HG03045 (cell line): ENCODE measurements at regions not wholly inside any gene's neighbourhood (a gene's known extent, or its start where the extent isn't known, plus 50 kb on each side); places are given as distances from the start of the nearest gene placed in this dataset.

Experiments
- ATAC-seq: cut with Tn5 transposase; IDR thresholded peaks from one replicate; pipeline ENCODE4 v1.9.1; 2021; ENCODE audit warnings: mild to moderate bottlenecking, moderate library complexity; ENCODE audit not compliant: unreplicated experiment

DNA sequence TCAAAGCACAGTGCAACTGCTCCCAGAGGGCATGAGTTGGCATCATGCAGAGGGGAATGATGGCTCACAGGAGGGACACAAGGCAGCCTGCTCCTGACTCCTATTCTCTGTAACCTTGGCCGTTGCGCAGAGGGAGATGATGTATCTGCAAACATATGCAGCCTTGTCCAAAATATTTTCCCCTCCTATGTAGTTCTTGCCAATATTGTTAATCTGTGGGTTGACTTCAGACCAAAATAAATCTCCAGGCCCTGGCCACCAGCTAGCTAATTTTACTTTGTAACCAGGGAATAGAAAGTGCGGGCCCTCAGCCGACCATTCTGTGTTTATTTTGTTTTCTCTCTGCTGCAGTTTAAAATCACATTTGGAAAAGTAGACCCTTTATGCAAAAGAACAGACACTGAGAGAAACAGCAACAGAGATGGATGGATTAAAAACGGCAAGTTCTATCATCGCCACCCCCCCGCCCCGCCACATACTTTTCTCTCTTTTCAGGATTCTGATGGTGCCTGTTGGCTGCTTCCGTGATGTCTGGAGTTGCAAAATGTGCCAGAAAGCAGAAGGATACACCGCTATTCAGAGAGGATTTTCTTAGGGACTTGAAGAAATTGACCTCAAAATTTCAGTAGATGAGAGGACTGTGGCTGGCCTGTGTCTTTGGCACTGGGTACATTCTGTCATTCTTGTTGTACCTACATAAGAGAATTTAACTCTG, 185.3 kb upstream of the BCOR start:
- ATAC-seq, result no peak

DNA sequence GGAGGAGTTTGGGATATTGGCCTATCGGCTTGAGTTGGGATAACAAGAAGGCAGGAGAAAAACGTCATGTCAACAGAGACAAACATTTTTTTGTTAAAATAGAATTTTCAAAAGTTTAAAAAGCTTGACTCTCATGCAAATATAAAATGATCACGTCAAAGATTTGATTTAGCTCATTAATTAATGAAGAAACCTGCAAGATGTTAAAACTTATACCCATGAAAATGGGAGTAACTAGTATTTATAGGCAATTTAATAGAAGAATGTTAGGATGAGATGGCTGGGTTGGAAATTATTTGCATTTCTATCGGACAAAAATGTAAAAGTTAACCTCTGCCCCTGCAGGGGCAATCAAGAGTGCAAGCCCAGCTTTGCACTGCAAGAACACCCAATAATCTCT, 184.6 kb upstream of the BCOR start:
- ATAC-seq, result no peak

DNA sequence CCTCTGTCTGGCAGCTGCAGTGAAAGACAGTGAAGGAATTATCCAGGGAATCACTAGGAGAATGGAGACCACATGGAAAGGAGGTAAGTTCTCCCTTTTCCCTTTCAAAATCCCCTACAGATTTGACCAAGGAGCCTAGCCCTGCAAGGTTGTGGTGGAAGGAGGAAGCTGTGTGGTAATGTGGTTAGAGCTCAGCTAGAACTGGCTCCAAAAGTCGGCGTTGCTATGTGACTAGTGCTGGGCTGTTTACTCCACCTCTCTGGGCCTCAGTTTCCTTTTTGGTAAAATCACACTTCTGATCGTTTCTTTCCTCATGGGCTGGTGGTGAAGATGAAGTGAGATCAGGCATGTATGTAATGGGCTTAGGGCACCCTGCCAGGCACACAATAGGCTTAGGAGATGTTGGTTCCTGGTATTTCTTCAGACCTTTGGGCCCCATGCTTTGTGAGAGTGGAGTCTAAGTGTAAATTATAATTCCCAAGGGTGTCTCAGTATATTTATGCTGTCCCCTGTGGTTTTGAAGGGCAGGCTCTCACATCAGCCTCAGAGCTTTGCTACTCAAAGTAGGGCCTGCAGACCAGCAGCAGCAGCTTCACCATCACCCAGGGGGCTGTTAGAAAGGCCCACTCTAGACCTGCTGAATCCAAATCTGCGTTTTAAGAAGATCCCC, 183.7 kb upstream of the BCOR start:
- no peak for ATAC-seq

DNA sequence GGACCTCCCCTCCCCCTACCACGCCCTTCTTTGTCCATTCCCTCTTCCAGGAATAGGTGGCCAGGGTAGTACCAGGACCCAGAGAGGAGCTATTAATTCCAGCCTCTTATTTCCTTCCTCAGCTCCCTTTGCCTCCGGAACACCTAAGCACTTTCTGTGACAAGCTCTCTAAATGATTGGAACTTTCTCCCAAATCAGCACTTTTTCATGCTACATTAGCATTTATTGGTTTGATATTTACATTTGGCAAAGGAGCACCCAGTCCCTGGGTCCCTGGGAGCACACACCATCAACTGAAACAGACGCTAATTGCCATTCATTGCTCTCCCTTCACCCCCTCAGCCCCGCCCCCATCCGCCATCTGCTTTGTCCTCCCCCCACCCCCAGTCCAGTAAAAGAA, 182.0 kb upstream of the BCOR start:
- ATAC-seq, result no peak

DNA sequence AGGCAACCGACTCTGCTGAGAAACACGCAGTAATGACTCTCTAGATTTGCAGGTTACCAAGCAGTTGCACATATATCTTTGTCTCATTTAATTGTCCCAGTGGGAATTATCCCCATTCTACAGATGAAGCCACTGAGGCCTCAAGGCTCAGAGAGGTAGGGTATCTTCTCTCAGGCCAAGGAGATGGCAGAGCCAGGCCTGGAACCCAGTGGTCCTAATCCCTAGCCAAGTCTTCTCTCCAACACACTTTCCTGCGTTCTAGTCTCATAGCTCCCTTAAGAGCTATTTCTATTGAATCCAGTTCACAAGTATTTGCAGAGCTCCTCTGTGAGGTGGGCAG, 181.3 kb upstream of the BCOR start:
- ATAC-seq, result no peak

DNA sequence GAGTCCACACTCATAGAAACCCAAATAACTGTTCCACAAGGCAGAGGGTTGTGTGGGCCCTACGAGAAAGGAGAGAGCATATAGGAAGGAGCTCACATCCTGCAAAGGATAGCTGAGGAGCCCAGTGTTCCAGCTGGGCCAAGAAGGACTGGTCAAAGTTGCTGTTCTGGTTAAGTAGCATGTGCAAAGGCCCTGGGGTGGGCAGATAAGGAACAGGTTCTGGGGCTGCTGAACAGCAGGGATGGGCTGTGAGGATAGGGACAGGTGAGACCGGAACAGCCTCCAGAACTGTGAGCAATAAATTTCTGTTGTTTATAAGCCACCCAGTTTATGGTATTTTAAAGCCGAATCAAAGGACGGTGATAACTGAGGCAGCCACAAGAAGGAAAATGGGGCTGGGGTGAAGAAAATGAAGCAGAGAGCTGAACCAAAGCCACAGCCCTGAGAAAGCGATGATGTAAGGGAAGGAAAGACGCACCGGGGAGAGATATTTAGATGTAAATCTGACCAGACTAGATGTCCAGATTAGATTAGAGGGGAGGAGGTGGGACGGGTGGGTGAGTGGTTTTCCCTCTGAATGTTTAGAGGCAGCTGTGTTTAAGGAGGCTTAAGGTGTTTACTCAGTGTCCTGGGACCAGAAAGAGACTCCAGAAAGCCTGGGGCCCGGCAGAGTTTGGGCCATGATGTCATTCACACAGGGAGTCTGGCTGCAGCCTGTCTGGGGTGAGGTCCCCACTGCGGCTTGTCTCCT, 180.8 kb upstream of the BCOR start:
- no peak for ATAC-seq

DNA sequence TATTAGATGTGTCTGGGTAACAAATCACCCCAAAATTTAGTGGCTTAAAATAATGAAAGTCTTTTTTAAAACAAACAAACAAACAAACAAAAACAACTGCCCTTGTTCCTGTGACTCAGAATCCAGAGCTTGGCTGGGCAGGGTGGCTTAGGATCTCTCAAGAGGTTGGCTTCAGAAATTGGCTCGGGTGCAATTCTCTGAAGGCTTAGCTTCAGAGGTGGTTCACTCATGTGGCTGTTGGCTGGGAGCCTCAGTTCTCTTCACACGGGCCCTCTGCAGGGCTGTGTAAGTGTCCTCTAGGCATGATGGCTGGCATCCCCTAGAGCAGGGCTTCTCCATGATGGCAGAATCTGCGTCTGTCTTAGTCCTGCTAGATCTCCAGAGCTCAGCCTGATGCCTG, 179.9 kb upstream of the BCOR start:
- no peak for ATAC-seq

DNA sequence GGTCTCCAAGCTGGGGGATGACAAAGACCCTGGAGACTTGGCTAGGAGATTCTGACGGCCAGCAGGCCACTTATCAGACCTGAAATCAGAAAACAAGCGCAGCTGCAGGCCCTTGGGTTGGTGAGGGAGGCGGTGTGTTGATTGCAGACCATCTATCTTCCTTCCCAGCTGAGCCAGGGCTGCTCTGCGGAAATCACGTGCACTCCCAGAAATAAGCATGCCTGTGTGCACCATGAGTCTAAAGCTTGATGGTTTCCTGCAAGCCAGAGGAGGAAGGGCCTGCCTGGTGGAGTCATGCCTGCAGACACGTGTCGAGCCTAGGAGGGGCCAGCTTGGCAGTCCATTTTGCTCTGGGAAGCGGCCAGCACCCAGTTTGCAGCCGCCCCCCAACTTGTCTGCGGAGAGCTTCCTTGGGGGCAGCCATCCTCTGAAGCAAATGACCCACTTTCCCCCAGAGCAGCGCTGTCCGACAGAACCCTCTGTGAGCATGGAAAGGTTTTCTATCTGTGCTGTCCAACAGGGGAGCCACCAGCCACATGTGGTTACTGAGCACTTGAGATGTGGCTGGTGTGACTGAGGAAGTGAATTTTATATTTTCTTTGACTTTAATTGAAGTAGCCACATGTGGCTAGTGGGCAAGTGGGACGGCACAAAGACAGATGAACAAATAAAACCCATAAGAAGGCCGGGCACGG, 175.7 kb upstream of the BCOR start:
- ATAC-seq, result no peak

DNA sequence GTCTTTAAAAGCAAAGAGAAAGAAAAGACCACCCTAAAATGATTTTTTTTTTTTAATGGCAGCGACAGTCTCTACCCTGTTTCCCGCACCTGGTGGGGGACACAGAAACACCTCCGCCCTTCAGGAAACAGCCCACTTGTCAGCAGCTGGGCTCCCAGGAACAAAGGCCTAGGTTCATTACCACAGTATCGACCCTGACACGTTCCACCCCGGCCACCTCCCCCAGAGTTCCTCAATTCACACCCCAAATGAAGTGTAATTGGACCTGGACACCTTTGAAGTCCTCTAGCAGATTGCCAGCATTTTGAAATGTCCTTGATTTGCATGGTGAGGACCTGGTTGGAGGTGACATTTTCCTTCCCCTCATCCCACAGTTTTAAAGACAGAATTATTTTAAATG, 175.0 kb upstream of the BCOR start:
- ATAC-seq, result no peak

DNA sequence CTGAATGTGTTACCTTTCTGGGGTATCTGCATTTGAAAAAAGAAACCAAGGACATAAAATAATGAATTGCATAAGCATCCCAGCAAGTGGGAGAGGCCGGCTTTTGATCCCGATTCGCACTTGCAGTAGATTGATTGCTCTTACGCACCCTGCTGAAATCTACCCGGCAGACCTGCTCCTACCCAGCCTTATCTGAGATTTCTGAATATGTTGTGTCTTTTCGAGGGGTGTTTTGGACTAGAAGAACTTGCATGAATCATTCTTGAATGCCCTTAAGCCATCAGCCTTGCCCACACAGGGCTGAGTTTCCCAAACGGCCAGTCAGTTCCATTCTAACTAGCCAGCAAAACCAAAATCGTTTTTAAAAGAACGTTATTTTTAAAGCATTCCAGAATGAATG, 174.4 kb upstream of the BCOR start:
- ATAC-seq, result no peak

DNA sequence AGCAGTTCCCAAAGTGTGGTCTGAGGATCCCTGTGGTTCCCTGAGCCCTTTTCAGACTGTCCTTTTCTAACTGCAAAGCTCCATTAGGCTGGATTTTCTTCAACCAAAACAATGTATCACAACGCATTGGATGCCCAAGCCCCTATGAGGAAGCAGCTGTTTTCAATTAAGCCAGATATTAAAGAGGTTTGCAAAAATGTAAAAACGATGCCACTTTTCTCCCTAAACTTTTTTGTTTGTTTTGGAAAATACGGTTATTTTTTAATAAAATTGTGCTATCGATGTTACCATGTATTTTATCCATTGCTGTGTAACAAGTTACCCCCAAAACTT, 170.4 kb upstream of the BCOR start:
- ATAC-seq, result no peak

DNA sequence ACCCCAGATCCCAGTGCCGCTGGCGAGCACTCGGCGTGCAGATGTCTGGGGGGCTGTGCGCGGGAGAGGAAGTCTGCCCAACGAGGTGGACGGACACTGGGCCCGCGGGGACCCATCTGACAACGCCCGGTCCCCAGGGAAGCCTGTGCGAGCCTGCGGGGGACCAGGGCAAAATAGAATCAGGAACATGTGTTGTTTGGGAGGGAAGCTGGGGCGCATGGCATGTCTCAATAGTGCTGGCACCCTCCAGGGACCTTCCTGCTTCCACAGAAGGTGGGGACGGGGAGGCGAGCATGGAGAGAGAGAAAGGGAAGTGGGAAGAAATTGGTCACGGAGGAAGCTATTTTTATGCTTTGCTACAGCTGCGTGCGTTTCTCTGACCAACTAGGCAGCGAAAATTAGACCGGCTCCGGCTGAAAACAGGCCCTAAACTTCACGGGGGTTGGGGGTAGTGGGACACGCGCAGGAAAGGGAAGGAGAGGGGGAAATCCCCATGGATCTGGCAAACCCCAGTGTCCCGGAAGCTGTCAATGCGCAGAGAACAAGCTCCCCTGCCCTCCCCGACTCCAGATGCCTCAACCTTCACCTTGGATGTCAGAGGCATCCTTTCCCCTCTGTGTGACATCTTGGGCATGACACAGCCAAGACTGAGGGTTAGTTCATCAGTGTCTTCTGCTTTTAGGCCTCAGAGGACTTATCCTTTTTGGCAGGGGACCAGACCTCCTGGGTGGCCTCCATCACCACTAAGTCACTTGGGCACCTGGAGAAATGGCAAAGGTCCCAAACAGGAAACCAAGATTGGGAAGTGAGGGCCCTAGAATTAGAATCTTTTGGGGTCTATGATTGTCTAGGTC, 169.8 kb upstream of the BCOR start:
- ATAC-seq, result no peak

DNA sequence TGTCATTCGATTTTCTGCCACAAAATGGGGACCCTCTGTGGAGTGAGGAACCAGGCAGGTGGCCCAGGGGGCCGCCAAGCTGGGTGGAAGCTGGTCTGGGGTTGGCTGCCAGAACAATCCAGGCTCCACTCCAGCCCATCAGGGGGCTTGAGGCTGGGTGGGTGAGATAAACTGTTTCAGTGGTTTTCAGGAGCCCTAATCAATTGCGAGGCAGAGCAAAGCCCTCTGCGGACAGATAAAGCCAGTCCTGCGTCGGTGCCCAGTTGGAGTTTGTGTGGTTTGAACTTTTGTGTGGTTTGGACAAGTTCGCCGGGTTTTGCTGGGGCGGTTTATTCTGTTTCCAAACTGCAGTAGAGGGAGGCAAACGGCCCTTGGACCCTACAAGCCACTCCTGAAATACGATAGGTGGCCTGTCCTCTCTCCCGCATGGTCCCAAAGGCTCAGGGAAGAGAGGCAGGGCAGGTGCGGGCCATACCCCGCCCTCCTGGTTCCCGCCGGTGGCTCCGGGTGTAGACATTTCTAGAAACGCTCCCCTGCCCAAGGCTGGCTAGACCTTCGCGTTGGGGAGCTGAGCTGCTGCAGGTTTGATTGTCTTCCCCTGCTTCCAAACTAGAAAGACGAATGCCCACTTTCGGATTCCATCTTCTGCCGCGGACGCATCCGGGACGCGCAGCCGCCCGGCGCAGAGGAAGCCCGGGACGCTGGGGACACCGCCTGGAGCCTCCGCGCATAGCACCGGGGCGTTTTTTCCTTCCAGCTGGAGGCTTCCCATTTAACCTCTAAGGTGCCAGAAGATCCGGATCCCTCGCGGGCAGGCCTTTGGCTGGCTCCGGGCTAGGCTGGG, 169.0 kb upstream of the BCOR start:
- ATAC-seq, result no peak

DNA sequence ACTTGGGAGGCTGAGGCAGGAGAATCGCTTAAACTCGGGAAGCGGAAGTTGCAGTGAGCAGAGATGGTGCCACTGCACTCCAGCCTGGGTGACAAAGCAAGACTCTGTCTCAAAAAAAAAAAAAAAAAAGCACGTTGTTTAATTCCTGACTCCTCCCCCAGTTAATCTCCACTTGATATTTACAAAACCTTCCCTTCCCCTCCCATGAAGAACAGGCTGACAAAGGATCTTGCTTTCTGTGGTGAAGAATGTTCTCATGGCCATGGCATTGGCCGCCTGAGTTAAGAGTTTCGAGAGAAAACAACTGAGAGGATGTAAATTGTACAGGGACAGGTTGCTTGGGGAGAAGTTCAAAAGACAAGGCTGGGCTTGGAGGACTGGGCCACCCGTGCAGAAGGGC, 168.2 kb upstream of the BCOR start:
- no peak for ATAC-seq

DNA sequence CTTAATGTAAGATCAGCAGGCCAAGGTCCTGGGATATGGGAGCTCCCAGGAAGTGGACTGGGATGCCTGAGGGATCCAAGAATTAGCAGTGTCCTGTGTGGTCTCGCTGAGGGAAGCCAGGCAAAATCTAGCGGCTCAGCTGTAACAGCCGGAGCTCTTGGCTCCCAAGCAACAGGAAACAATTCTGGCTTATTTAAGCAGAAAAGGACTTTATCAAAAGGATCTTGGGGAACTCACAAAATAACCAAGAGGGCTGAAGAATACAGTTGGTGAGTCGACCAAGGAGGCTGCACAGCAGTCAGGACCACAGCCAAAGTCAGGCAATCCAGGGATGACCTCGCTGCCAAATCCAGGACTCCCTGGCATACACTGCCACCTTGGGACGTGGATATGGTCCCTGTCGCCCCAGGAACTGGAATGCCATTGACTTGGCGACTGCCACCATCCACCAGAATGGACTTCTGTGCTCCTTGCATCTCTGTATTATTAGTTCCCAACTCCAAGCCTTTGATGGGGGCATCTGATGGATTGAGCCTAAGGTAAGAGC, 165.3 kb upstream of the BCOR start:
- no peak for ATAC-seq

DNA sequence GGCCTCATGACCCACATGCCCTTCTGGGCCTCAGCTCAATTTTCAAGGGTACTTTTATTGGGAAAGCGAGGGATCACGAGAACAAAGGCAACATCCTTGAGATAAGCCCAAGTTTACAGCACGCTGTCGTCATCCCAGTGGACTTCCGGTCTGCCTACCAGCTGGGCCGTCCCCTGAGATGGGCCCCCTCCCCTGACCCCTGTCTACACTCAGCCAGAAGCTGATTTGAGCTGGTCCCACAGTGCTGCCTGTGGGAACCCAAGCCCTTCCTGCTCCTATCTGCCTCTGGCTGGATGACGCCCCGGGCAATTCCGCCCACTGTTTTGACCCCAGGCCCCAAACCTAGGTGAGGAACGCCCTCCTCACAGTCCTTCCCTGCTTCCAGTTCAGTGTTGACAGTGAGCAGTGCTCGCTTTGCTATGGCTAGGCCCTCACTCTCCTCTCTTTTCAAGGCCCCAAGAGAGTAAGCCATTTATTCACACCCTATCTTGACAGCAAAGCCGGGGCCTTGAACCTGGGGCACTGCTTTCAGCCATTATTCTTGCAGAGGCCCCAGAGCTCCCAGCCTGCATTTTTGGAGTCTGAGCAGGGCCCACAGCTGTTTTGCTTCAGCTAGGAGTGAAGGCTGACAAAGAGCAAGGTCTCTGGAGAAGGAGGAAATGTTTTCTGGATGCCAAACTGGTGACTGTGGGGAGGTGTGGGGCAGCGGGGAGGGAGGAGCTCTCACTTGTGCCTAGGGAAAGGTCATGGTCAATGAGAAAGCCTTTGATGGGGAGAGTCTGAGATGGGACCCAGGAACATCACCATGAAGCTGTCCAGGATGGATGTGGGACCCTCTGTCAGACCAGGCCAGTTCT, 164.6 kb upstream of the BCOR start:
- ATAC-seq, result no peak

DNA sequence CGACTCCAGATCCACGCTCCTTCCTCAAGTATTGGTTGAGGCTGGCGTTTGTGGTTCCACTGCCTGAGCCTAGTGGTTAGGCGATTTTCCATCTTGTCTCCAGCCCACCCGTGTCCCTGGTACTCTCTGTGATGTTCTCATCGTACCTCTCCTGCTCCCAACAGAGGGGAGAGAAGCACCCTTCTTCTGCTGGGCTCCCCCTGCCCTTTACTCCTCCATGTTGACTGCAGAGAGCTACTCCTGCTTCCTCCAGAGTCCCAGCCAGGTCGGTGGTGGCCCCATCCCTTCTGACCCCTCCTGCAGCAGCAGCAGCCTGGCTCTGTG, 164.0 kb upstream of the BCOR start:
- ATAC-seq, result no peak

DNA sequence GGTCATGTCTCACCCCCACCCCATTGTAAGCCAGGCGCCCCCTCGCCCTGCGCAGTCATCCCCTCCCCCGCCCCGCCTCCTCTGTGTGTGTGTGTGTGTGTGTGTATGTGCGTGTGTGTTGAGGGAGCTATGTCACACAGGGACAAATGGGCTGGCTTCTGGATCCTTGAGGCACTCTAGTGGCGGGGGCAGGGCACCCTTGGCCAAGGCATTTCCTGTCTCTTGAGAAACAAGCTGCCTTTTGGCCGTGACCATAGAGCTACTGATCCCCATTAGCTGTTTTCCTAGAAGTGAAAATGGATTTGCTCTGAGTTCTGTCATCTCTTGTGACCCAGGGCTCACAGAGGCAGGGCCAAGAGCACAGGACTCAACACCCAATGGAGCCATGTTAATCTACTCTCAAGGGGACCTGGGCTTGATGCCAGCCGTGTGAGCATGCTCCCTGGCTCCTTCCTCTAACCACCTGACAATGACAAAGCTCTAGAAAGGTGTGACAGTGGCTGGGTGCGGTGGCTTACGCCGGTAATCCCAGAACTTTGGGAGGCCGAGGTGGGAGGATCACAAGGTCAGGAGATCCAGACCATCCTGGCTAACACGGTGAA, 162.5 kb upstream of the BCOR start:
- ATAC-seq, result no peak

DNA sequence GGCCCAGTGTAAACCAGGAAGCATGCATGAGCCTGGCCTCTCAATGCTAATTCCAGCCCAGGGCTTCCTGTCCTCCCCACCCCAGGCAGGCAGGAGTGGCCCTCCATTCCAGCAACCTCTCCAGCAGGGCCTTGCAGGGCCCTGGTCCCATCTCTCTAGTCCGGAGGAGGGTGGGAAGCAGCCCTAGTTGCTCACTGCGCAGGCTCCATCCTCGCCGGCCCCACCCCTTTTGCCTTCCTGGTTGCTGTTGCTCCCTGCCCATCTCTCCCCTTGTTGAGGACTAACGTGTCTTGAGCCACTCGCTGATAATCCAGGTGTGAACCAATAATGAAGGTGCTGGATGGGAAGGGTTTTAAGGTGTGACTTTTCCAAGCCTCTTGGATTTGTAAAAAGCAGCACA, 161.2 kb upstream of the BCOR start:
- ATAC-seq, result no peak
